Fibroblast of peridontal ligament (primary cell): ENCODE measurements at regions not wholly inside any gene's neighbourhood (a gene's known extent, or its start where the extent isn't known, plus 50 kb on each side); places are given as distances from the start of the nearest gene placed in this dataset.
"Not testable (repeated sequence)": the region's sequence is repeated elsewhere in the genome, so short reads cannot be mapped to it uniquely, and the experiment has no call there.

Experiments used
- DNase-seq: peaks from one replicate; pipeline ENCODE4 v3.0.0-alpha.2; 2010; ENCODE audit errors: extremely low read depth

- DNase-seq, result not testable (repeated sequence)
Measured at GRCh38 chr6:180091-180694, 112.1 kb upstream of the DUSP22 start.

GRCh38 chr6:181049-181654 is 111.1 kb upstream of the DUSP22 start:
- DNase-seq, result no peak

GRCh38 chr6:183668-184067 is 108.6 kb upstream of the DUSP22 start:
- DNase-seq, result no peak

DNA sequence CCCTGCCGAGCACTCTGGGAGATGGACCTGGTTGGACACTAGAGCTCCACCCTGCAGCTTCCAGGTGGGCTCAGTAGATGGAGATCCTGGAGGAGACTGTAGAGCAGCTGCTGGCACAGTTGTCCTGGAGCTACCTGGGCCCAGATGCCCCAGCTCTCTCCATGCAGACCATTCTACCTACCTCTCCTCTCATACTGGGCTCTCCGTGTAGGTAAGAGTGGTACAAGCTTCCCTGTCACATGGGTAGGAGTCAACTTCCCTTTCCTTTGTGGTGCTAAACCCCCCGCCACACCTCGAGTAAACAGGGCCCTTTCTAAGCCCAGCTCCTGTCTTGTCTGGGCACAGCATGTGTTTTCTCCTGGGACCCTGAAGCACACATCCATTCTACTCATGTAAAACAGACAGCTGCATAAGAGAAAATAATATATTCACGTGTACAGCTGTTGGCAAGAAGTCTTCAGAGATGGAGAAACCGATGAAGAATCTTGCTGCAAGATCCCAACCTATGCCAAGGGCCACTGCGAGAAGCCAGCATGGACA is 108.1 kb upstream of the DUSP22 start:
- no peak for DNase-seq

- DNase-seq, result no peak
Measured at GRCh38 chr6:186340-186965, 105.8 kb upstream of the DUSP22 start.

DNA sequence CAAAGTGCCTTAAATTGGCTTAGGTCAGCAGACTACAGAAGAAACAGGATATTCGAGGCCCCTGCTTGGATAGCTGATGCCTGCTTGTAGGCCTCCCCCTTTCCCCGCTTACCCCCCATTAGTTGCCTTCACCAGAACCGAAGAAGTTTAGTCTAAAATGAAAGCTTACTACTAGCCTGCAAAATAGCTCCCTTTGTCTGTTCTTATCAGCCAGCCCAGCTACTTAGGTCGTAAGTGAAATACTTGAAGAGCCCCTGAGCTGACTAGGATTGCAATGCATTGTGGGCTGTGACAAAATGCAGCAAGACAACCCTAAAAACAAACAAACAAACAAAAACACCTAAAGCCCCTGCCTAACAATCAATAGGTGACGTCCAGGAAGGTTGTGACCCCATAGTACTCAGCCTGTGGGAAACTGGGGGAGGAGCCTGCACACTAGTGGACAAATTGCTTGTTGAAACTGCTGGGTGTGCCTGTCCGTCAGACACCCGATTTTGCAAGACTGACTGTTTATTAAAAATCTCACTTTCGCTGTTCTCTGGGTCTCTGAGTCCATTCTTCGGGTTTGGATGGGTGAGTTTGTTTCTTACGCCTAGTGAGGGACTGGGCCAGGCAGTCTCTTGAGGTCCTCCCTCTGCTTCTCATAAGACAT is 105.0 kb upstream of the DUSP22 start:
- no peak for DNase-seq

- DNase-seq, result peak; percentile 75
Measured at GRCh38 chr6:188821-189655, 103.2 kb upstream of the DUSP22 start.

- DNase-seq, result no peak
Measured at GRCh38 chr6:189676-190075, 102.6 kb upstream of the DUSP22 start.

DNA sequence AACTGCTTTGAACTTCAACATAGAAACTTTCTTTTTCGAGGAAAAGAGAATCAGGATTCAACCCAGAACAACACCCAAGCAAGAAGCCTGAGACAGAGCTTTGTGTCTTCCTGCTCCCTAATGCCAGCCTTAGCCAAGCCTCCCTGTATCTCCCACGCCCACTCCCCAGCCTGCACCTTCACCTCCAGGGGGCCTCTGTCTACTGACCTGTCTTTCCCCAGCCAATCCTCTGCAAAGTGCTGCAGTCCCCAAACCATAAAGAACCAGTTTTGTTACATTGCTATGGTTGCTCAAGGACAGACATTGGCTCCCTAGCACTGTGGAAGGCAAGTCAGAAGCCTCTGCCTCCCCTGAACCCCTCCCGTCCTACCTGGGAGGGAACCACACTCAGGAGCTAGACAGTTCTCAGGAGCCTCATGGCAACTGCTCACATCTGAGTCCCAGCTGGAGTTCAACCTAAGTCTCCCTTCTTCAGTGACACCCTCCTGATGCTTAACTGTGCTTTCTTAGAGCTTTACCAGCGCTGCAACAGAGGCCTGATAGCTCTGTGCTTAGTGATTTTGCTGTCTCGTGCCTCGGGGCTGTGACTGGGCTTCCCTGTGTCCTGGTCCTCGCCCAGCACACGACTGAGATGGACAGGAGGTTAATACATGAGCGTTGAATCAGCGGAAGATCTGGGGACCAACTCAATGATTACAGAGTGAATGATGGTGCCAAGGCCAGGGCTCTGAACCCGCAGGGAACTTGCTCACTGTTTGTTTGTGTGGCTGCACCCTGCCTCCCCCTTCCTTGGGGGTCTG is 101.5 kb upstream of the DUSP22 start:
- no peak for DNase-seq

DNA sequence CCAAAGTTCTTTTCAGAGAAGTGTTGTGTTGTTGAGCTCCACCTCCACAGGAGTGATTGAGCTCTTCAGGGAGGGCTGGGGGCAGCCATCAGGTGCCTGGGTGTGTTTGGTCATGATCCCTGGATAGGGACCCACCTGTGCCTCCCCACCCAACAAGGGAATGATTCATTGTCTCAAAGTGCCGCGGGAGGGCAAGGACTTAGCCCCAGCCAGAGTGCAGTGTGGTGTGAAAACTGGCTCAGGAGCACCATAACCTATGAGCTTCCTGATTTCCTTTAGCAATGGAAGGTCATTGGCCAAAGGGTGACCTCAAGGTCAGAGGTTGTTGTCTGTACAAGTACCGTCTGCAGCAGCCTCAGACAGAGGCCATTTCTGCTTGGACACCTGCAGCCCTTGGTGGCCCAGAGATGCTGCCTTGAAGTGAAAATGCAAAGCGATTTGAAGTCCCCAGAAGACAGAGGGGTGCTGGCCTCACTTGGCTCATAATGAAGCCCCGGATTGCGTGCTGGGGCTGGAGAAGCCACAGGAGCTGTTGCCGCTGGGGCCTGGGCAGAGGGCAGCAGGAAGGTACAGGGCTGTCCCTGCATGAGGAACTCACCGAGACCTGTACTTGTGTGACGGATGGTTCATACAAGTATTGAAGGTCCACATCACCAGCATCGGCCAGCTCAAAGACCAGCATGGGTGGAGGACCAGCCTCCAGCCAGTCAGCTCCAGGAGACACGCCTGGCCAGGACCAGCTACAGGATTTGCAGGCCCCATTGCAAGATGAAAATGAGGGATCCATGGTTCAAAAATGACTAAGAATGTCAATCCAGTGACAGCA is 100.6 kb upstream of the DUSP22 start:
- no peak for DNase-seq

DNA sequence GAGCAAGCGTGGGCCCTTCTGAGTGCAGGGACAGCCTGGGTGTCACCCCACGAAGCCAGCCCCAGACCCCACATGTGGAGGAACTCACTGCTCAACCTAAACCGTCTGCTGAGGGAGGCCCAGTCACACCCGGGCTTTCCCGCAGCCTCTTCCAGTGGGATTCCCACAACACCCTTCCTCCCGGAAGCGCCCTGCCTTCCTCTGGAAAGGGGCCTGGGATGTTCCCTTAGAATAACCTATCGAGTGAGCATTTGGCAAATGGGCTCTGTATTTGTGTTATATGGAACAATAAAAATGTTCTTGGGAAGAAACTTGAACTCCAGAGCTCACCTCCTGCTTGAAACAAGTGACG is 100.0 kb upstream of the DUSP22 start:
- no peak for DNase-seq

GRCh38 chr6:193180-193579 is 99.1 kb upstream of the DUSP22 start:
- DNase-seq, result no peak

GRCh38 chr6:193773-194310 is 98.4 kb upstream of the DUSP22 start:
- no peak for DNase-seq

DNA sequence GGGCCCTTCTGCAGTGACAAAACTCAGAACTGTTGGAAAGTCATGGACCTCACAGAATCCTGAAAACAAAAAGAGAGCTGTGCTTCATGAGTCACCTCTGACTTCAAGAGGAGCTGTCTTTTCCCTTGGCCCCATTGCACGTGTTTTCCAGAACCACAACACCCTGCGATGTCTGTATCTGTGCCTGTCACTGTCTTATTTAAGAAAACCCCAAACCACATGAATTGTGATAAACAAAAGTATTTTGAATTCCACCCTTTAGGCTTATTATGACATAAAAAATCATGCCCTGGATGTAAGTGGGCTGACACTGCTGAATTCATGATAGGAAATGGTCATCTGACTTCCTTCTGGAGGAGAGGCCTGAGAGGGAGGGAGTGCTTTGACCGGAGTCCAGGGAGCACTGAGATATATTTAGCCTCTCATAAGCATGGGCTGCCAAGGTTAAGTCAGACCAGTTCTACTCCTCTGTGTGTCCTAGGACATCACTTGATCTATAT is 96.4 kb upstream of the DUSP22 start:
- peak; percentile 19 for DNase-seq

DNA sequence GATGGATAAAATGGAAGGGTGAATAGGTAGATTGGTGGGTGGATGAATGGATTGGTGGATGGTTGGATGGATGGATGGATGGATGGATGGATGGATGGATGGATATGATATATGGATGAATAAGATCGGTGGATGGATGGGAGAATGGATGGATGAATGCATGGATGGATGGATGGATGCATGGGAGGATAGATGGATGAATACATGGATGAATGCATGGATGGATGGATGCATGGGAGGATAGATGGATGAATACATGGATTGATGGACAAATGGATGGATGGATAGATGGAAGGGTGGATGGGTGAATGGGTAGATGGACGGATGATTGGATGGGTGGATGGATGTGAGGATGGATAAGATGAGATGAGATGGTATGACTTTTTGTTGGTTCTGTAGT is 95.7 kb upstream of the DUSP22 start:
- no peak for DNase-seq

- no peak for DNase-seq
Measured at GRCh38 chr6:203661-204060, 88.6 kb upstream of the DUSP22 start.

- no peak for DNase-seq
Measured at GRCh38 chr6:206264-206663, 86.0 kb upstream of the DUSP22 start.

GRCh38 chr6:208364-208763 is 83.9 kb upstream of the DUSP22 start:
- DNase-seq, result no peak

DNA sequence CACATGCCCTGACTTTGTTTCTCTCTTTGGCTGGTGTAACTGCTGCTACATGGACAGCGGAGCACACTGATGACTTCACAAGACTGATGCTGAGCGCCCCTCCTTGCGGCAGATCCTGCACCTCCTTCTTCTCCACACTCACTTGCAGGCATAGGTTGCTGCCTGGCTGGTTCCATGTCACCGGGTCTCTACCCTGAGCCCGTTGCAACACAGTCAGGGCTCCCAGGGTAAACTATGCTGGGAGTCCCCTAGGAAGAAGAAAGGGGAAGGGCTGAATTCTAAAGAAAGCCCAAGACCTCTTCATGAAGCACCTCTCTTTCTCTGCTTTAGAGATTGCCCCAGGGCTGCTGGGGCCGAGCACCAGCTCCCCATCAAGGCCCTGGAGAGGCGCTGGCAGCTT is 83.3 kb upstream of the DUSP22 start:
- no peak for DNase-seq
